GM19468 (cell line): ENCODE measurements at regions not wholly inside any gene's neighbourhood (a gene's known extent, or its start where the extent isn't known, plus 50 kb on each side); places are given as distances from the start of the nearest gene placed in this dataset.

ENCODE experiments used
- ATAC-seq: cut with Tn5 transposase; IDR thresholded peaks from one replicate; pipeline ENCODE4 v1.9.1; 2021; ENCODE audit warnings: mild to moderate bottlenecking, moderate library complexity, moderate number of reproducible peaks; ENCODE audit not compliant: unreplicated experiment; ENCODE audit errors: extremely low read depth

GRCh38 chr22:48192920-48193319, 1430.5 kb downstream of the TBC1D22A start:
- no peak for ATAC-seq

- no peak for ATAC-seq
These were observed 1429.6 kb downstream of the TBC1D22A start for GRCh38 chr22:48192071-48192470.

GRCh38 chr22:48188231-48188721, 1425.8 kb downstream of the TBC1D22A start:
- no peak for ATAC-seq

- ATAC-seq = no peak
These were observed 1424.9 kb downstream of the TBC1D22A start for GRCh38 chr22:48187356-48187755.

GRCh38 chr22:48186146-48186790, 1423.8 kb downstream of the TBC1D22A start:
- no peak for ATAC-seq

GRCh38 chr22:48185071-48186055, 1422.9 kb downstream of the TBC1D22A start:
- no peak for ATAC-seq

- no peak for ATAC-seq
These were observed 1420.7 kb downstream of the TBC1D22A start for GRCh38 chr22:48182846-48183805.

- no peak for ATAC-seq
These were observed 1419.6 kb downstream of the TBC1D22A start for GRCh38 chr22:48182031-48182430.

GRCh38 chr22:48181263-48181955, 1419.0 kb downstream of the TBC1D22A start:
- no peak for ATAC-seq

- no peak for ATAC-seq
These were observed 1418.2 kb downstream of the TBC1D22A start for GRCh38 chr22:48180631-48181030.

GRCh38 chr22:48179571-48180546, 1417.4 kb downstream of the TBC1D22A start:
- ATAC-seq = no peak

- ATAC-seq = no peak
These were observed 1416.1 kb downstream of the TBC1D22A start for GRCh38 chr22:48178536-48178935.

GRCh38 chr22:48177631-48178030, 1415.2 kb downstream of the TBC1D22A start:
- no peak for ATAC-seq

GRCh38 chr22:48175721-48176120, 1413.3 kb downstream of the TBC1D22A start:
- ATAC-seq = no peak

GRCh38 chr22:48173773-48174160, 1411.3 kb downstream of the TBC1D22A start:
- ATAC-seq = no peak

GRCh38 chr22:48173061-48173772, 1410.8 kb downstream of the TBC1D22A start:
- ATAC-seq = no peak

GRCh38 chr22:48171271-48171691, 1408.8 kb downstream of the TBC1D22A start:
- no peak for ATAC-seq

- no peak for ATAC-seq
These were observed 1406.8 kb downstream of the TBC1D22A start for GRCh38 chr22:48169227-48169626.
